GM23338 (cell line): ENCODE measurements at regions not wholly inside any gene's neighbourhood (a gene's known extent, or its start where the extent isn't known, plus 50 kb on each side); places are given as distances from the start of the nearest gene placed in this dataset.

ENCODE experiments used
- ATAC-seq: fragments of 200-7000 bp; cut with Tn5 transposase; 3 replicates; pipeline ENCODE4 v1.9.1; 2020
- DNase-seq: peaks from one replicate; pipeline ENCODE4 v3.0.0-alpha.2; 2015; ENCODE audit warnings: low spot score
- H2AFZ ChIP-seq: fragments of 200-600 bp; sonication (generic); 2 replicates; pipeline ENCODE4 v1.8.0; 2016; ENCODE audit warnings: antibody characterized with exemption, mild to moderate bottlenecking, moderate library complexity
- H3F3A ChIP-seq: fragments of 200-600 bp; sonication (generic); replicated peaks from 2 replicates; pipeline ENCODE4 v1.8.0; 2017; ENCODE audit warnings: antibody characterized with exemption, mixed run types, low read depth
- H3K27ac ChIP-seq: fragments of 200-600 bp; sonication (generic); 2 replicates; pipeline ENCODE4 v1.6.1; 2016; ENCODE audit warnings: low read depth
- H3K27me3 ChIP-seq: fragments of 200-600 bp; sonication (generic); 2 replicates; pipeline ENCODE4 v1.8.0; 2016; ENCODE audit warnings: mild to moderate bottlenecking, mixed run types, moderate library complexity; ENCODE audit not compliant: insufficient read depth
- H3K36me3 ChIP-seq: fragments of 200-600 bp; sonication (generic); 2 replicates; pipeline ENCODE4 v1.8.0; 2016; ENCODE audit warnings: mild to moderate bottlenecking; ENCODE audit not compliant: insufficient read depth
- H3K4me1 ChIP-seq: fragments of 200-600 bp; sonication (generic); 2 replicates; pipeline ENCODE4 v1.8.0; 2016; ENCODE audit warnings: mild to moderate bottlenecking, moderate library complexity; ENCODE audit not compliant: insufficient read depth
- H3K4me2 ChIP-seq: fragments of 200-600 bp; sonication (generic); 2 replicates; pipeline ENCODE4 v1.7.1; 2017; ENCODE audit warnings: mixed run types
- H3K4me3 ChIP-seq: fragments of 200-600 bp; sonication (generic); 2 replicates; pipeline ENCODE4 v1.6.1; 2016; ENCODE audit warnings: mixed run types
- H3K79me2 ChIP-seq: fragments of 200-600 bp; sonication (generic); replicated peaks from 2 replicates; pipeline ENCODE4 v1.8.0; 2017; ENCODE audit warnings: mild to moderate bottlenecking; ENCODE audit not compliant: insufficient read depth
- H3K9me2 ChIP-seq: fragments of 200-600 bp; sonication (generic); 2 replicates; pipeline ENCODE4 v1.8.0; 2017; ENCODE audit not compliant: insufficient read depth
- H4K20me1 ChIP-seq: fragments of 200-600 bp; sonication (generic); replicated peaks from 2 replicates; pipeline ENCODE4 v1.8.0; 2017; ENCODE audit warnings: mild to moderate bottlenecking; ENCODE audit not compliant: insufficient read depth
- H3K27ac Mint-ChIP-seq: 2 replicates; pipeline ENCODE4 v1.8.0; 2020; ENCODE audit warnings: inconsistent platforms, mild to moderate bottlenecking, moderate library complexity, mixed read lengths
- H3K27me3 Mint-ChIP-seq: 3 replicates; pipeline ENCODE4 v1.8.0; 2022; ENCODE audit warnings: low read depth, mild to moderate bottlenecking, moderate library complexity, mixed read lengths, inconsistent platforms; ENCODE audit not compliant: insufficient read depth, poor library complexity
- H3K36me3 Mint-ChIP-seq: 3 replicates; pipeline ENCODE4 v1.8.0; 2021; ENCODE audit warnings: low read depth, mild to moderate bottlenecking, inconsistent platforms, moderate library complexity, mixed read lengths
- H3K4me1 Mint-ChIP-seq: 3 replicates; pipeline ENCODE4 v1.8.0; 2020; ENCODE audit warnings: mild to moderate bottlenecking, inconsistent platforms, mixed read lengths
- H3K4me3 Mint-ChIP-seq: 3 replicates; pipeline ENCODE4 v1.8.0; 2021; ENCODE audit warnings: moderate library complexity, mild to moderate bottlenecking, inconsistent platforms, mixed read lengths
- H3K9me3 Mint-ChIP-seq: 3 replicates; pipeline ENCODE4 v1.8.0; 2020; ENCODE audit warnings: moderate library complexity, mild to moderate bottlenecking, inconsistent platforms, mixed read lengths
- CREB1 ChIP-seq: fragments of 250-450 bp; sonication (Bioruptor Pico); IDR thresholded peaks from 2 replicates; pipeline ENCODE4 v1.5.0; 2020; ENCODE audit warnings: low read depth, mild to moderate bottlenecking, moderate library complexity
- EZH2phosphoT487 ChIP-seq: fragments of 200-600 bp; sonication (generic); IDR thresholded peaks from one replicate; pipeline ENCODE4 v1.8.1; 2018; ENCODE audit warnings: antibody characterized with exemption; ENCODE audit not compliant: unreplicated experiment
- JUNB ChIP-seq: IDR thresholded peaks from one replicate; pipeline ENCODE4 v1.6.1; 2016; ENCODE audit warnings: antibody characterized with exemption; ENCODE audit not compliant: unreplicated experiment
- POLR2AphosphoS5 ChIP-seq: IDR thresholded peaks from 2 replicates; pipeline ENCODE4 v1.6.1; 2016; ENCODE audit warnings: antibody characterized with exemption, low read depth
- STAT1 ChIP-seq: IDR thresholded peaks from one replicate; pipeline ENCODE4 v1.6.1; 2016; ENCODE audit warnings: antibody characterized with exemption; ENCODE audit not compliant: unreplicated experiment
- ZNF114 ChIP-seq: fragments of 250-450 bp; sonication (Bioruptor Pico); IDR thresholded peaks from 2 replicates; pipeline ENCODE4 v1.5.0; 2020; ENCODE audit warnings: mild to moderate bottlenecking, moderate library complexity
- ZNF331 ChIP-seq: fragments of 250-450 bp; sonication (Bioruptor Pico); IDR thresholded peaks from 2 replicates; pipeline ENCODE4 v1.5.0; 2020; ENCODE audit warnings: low read depth, mild to moderate bottlenecking, moderate library complexity
- TF ChIP-seq, protein P1 (sequence below): IDR thresholded peaks from one replicate; pipeline ENCODE4 v1.6.1; 2018; ENCODE audit warnings: antibody characterized with exemption; ENCODE audit not compliant: unreplicated experiment
- TF ChIP-seq, protein P2 (sequence below): IDR thresholded peaks from 2 replicates; pipeline ENCODE4 v1.6.1; 2016; ENCODE audit warnings: antibody characterized with exemption

DNA sequence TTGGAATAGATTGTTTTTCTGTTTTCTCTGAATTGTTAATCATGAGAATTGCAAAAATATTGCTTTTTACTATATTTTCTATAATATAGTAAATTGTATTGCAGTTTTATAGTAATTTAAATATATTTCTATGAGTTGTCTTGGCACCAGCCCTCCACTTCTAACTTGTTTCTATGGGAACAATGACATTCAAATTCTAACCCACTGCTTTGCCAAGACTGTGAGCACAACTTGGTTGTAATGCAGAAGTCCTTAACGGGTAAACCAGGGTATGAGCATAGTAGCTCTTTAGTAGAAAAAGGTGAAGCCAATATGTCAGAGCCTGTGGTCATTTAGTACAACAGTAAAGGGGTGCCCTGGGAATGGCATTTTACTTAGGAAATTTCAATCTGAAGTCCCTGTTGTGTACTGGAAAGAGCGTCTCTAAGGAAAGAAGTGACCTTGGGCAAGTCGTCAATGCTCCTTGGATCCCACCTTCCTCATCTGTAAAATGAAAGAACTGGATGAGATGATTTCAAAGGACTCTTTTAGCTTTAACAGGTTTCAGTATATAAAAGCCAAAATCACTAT is 283.3 kb downstream of the ATP23 start (continued):
- TF ChIP-seq STAT1 = no peak
- TF ChIP-seq, protein P1, sequence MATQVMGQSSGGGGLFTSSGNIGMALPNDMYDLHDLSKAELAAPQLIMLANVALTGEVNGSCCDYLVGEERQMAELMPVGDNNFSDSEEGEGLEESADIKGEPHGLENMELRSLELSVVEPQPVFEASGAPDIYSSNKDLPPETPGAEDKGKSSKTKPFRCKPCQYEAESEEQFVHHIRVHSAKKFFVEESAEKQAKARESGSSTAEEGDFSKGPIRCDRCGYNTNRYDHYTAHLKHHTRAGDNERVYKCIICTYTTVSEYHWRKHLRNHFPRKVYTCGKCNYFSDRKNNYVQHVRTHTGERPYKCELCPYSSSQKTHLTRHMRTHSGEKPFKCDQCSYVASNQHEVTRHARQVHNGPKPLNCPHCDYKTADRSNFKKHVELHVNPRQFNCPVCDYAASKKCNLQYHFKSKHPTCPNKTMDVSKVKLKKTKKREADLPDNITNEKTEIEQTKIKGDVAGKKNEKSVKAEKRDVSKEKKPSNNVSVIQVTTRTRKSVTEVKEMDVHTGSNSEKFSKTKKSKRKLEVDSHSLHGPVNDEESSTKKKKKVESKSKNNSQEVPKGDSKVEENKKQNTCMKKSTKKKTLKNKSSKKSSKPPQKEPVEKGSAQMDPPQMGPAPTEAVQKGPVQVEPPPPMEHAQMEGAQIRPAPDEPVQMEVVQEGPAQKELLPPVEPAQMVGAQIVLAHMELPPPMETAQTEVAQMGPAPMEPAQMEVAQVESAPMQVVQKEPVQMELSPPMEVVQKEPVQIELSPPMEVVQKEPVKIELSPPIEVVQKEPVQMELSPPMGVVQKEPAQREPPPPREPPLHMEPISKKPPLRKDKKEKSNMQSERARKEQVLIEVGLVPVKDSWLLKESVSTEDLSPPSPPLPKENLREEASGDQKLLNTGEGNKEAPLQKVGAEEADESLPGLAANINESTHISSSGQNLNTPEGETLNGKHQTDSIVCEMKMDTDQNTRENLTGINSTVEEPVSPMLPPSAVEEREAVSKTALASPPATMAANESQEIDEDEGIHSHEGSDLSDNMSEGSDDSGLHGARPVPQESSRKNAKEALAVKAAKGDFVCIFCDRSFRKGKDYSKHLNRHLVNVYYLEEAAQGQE = no peak
- TF ChIP-seq JUNB = no peak
- TF ChIP-seq POLR2AphosphoS5 = no peak
- TF ChIP-seq CREB1 = no peak

DNA sequence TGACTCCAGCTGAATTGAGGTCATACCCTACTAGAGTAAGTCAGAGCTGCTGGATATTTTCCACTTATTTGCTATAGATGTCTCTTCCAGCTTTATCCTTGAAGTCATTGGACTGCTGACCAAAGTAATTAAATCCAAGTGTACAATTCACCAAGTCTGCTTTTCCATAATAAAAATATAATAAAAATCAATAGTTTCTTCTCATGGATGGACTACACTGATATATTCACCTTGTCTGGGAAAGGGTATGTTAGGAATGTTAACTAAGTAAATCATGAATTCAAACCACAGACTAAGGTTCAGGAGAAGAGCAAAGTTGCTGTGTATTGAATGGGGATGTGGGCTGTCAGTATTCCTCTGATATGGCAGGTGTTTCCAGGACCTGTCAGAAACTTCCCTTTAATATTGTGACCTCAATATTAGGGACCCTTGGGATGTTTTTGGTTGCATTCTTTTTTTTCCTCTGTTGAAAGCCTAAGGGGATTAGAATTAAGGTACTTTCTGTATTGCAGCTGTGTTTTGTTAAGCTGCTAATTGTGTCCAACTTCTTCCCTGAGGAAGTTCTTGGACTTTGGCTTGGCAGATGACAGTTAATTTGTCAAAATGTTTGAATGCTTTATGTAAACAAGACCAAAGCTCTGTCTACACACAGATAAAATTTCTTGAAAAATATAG is 284.0 kb downstream of the ATP23 start:
- no peaks in the 10 kb centered on the region for H4K20me1 ChIP-seq
- Mint-ChIP-seq H3K36me3 (no peaks in the 10 kb centered on the region), H3K4me1 (no peaks in the 10 kb centered on the region; the same call in 2 of the 3 replicates), H3K27me3 (peaks cover 4% of the 10 kb centered on the region), H3K4me3 (no peak overlapping the region), H3K9me3 (no peaks in the 10 kb centered on the region; the same call in 2 of the 3 replicates), H3K27ac (no peak overlapping the region)
- H3K4me3 ChIP-seq = no peak overlapping the region
- ATAC-seq = no peak
- H3F3A ChIP-seq = no peaks in the 10 kb centered on the region
- no peaks in the 10 kb centered on the region for H3K27me3 ChIP-seq
- H3K27ac ChIP-seq = no peak overlapping the region
- no peak overlapping the region for H2AFZ ChIP-seq
- H3K4me2 ChIP-seq = no peak overlapping the region
- no peaks in the 10 kb centered on the region for H3K79me2 ChIP-seq
- H3K9me2 ChIP-seq = no peaks in the 10 kb centered on the region
- H3K4me1 ChIP-seq = peaks cover 9% of the 10 kb centered on the region; the same call in 1 of the 2 replicates
- no peaks in the 10 kb centered on the region for H3K36me3 ChIP-seq
- DNase-seq = no peak
- TF ChIP-seq STAT1 (no peak), JUNB (no peak), POLR2AphosphoS5 (no peak), CREB1 (no peak), EZH2phosphoT487 (no peak), ZNF331 (CRISPR knock-in tag) (no peak), ZNF114 (CRISPR knock-in tag) (no peak)
- TF ChIP-seq, protein P1 = no peak
- TF ChIP-seq, protein P2, sequence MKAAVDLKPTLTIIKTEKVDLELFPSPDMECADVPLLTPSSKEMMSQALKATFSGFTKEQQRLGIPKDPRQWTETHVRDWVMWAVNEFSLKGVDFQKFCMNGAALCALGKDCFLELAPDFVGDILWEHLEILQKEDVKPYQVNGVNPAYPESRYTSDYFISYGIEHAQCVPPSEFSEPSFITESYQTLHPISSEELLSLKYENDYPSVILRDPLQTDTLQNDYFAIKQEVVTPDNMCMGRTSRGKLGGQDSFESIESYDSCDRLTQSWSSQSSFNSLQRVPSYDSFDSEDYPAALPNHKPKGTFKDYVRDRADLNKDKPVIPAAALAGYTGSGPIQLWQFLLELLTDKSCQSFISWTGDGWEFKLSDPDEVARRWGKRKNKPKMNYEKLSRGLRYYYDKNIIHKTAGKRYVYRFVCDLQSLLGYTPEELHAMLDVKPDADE = no peak
